Central memory CD8-positive, alpha-beta T cell (primary cell): ENCODE measurements at regions not wholly inside any gene's neighbourhood (a gene's known extent, or its start where the extent isn't known, plus 50 kb on each side); places are given as distances from the start of the nearest gene placed in this dataset.

Experiments used
- ATAC-seq: fragments of 150-1000 bp; cut with Tn5 transposase; replicated peaks from 2 replicates; pipeline ENCODE4 v1.10.0; 2022; ENCODE audit warnings: mild to moderate bottlenecking, moderate FRiP score, moderate number of reproducible peaks; ENCODE audit not compliant: poor library complexity, severe bottlenecking; ENCODE audit errors: extremely low read depth
- DNase-seq, 2 donors: peaks; one replicate each; pipeline ENCODE4 v3.0.0; 2021; ENCODE audit warnings: low spot score in 2 of 2
- H3K27ac Mint-ChIP-seq: one replicate; pipeline ENCODE4 v1.8.0; 2022; ENCODE audit warnings: low read depth, mild to moderate bottlenecking, moderate library complexity, mixed read lengths
- H3K27me3 Mint-ChIP-seq: one replicate; pipeline ENCODE4 v1.8.0; 2022; ENCODE audit warnings: mixed read lengths
- H3K36me3 Mint-ChIP-seq: one replicate; pipeline ENCODE4 v1.8.0; 2022; ENCODE audit warnings: mild to moderate bottlenecking, moderate library complexity, mixed read lengths; ENCODE audit not compliant: insufficient read depth
- H3K4me1 Mint-ChIP-seq: one replicate; pipeline ENCODE4 v1.8.0; 2022; ENCODE audit warnings: mixed read lengths
- H3K4me3 Mint-ChIP-seq: one replicate; pipeline ENCODE4 v1.8.0; 2022; ENCODE audit warnings: mild to moderate bottlenecking, moderate library complexity, mixed read lengths
- H3K9me3 Mint-ChIP-seq: one replicate; pipeline ENCODE4 v1.8.0; 2022; ENCODE audit warnings: mixed read lengths

DNA sequence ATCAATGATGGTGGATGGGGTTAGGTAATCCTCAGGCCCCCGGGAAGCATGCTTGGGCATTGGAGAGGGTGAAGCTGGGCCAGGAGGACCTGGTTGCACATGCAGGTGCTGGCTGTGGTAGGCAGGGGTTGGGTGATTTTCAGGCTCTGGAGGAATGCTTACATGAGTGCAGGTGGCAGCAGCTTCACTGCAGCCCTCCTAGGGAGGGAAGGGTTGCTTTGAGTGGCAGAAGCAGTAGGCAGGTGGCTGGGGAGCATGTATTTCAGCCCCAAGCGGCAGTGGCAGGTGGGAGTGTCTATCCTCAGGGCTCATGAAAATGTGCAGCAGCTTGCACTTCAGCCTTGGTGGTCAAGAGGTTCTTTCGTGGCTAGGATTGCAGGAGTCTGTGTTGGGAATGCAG lies 230.0 kb upstream of the CTNNB1 start:
- Mint-ChIP-seq H3K27ac (no peak overlapping the region), H3K4me1 (no peaks in the 10 kb centered on the region), H3K9me3 (no peaks in the 10 kb centered on the region), H3K36me3 (no peaks in the 10 kb centered on the region), H3K27me3 (peaks cover 75% of the 10 kb centered on the region), H3K4me3 (no peak overlapping the region)
- ATAC-seq (no peak), DNase-seq (no peak)

- H3K27me3 Mint-ChIP-seq: peaks cover 69% of the 10 kb centered on the region
- H3K9me3 Mint-ChIP-seq: no peaks in the 10 kb centered on the region
- no peaks in the 10 kb centered on the region for H3K4me1 Mint-ChIP-seq
- no peaks in the 10 kb centered on the region for H3K36me3 Mint-ChIP-seq
- H3K27ac Mint-ChIP-seq: no peak overlapping the region
- no peak overlapping the region for H3K4me3 Mint-ChIP-seq
- ATAC-seq (no peak), DNase-seq (no peak)
Measured at GRCh38 chr3:40969756-40970466, 229.4 kb upstream of the CTNNB1 start.

GRCh38 chr3:40971191-40972168 lies 227.8 kb upstream of the CTNNB1 start:
- H3K4me1 Mint-ChIP-seq: no peaks in the 10 kb centered on the region
- no peaks in the 10 kb centered on the region for H3K36me3 Mint-ChIP-seq
- no peak overlapping the region for H3K27ac Mint-ChIP-seq
- no peaks in the 10 kb centered on the region for H3K9me3 Mint-ChIP-seq
- no peak overlapping the region for H3K4me3 Mint-ChIP-seq
- ATAC-seq (peak; percentile 40), DNase-seq (no peak)
- H3K27me3 Mint-ChIP-seq: peaks cover 53% of the 10 kb centered on the region

GRCh38 chr3:40972350-40972749 lies 227.0 kb upstream of the CTNNB1 start:
- no peak for ATAC-seq
- Mint-ChIP-seq H3K27ac (no peak overlapping the region), H3K36me3 (no peaks in the 10 kb centered on the region)

GRCh38 chr3:40973141-40973540 lies 226.2 kb upstream of the CTNNB1 start:
- ATAC-seq (no peak), DNase-seq (no peak)
- Mint-ChIP-seq H3K36me3 (no peaks in the 10 kb centered on the region), H3K27me3 (peaks cover 53% of the 10 kb centered on the region), H3K9me3 (no peaks in the 10 kb centered on the region), H3K4me3 (no peak overlapping the region), H3K4me1 (no peaks in the 10 kb centered on the region), H3K27ac (no peak overlapping the region)

More at GRCh38 chr3:40972350-40972749, 227.0 kb upstream of the CTNNB1 start:
- H3K9me3 Mint-ChIP-seq: no peaks in the 10 kb centered on the region
- DNase-seq: no peak
- no peaks in the 10 kb centered on the region for H3K4me1 Mint-ChIP-seq
- peaks cover 53% of the 10 kb centered on the region for H3K27me3 Mint-ChIP-seq
- no peak overlapping the region for H3K4me3 Mint-ChIP-seq

GRCh38 chr3:40975711-40976121 lies 223.6 kb upstream of the CTNNB1 start:
- H3K27ac Mint-ChIP-seq: no peak overlapping the region
- H3K4me1 Mint-ChIP-seq: no peaks in the 10 kb centered on the region
- peaks cover 55% of the 10 kb centered on the region for H3K27me3 Mint-ChIP-seq
- no peak for DNase-seq
- no peak for ATAC-seq
- H3K9me3 Mint-ChIP-seq: no peaks in the 10 kb centered on the region
- no peaks in the 10 kb centered on the region for H3K36me3 Mint-ChIP-seq
- H3K4me3 Mint-ChIP-seq: no peak overlapping the region

- ATAC-seq (no peak), DNase-seq (no peak)
- Mint-ChIP-seq H3K27ac (no peak overlapping the region), H3K36me3 (no peaks in the 10 kb centered on the region), H3K4me1 (no peaks in the 10 kb centered on the region), H3K9me3 (no peaks in the 10 kb centered on the region), H3K27me3 (peaks cover 55% of the 10 kb centered on the region), H3K4me3 (no peak overlapping the region)
Measured at GRCh38 chr3:40976241-40976640, 223.1 kb upstream of the CTNNB1 start.

- Mint-ChIP-seq H3K36me3 (no peaks in the 10 kb centered on the region), H3K9me3 (no peaks in the 10 kb centered on the region), H3K27ac (no peak overlapping the region), H3K27me3 (peaks cover 53% of the 10 kb centered on the region), H3K4me1 (no peaks in the 10 kb centered on the region), H3K4me3 (no peak overlapping the region)
- DNase-seq: no peak
- no peak for ATAC-seq
Measured at GRCh38 chr3:40978442-40978841, 220.9 kb upstream of the CTNNB1 start.

DNA sequence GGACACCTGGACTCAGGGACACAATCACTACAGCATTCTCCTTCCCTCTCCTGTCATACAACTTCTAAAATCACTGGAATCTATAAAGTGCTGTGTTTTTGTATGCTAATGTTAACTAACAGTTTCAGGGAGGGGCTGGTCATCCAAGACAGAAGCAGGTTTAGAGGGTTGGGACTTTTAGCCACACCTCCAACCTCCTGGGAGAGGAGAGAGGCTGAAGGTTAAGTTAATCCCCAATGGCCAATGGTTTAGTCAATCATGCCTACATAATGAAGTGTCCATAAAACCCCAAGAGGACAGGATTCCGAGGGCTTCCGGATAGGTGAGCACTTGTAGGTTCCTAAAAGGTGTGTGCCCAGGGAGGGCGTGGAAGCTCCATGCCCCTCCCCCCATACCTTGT lies 219.3 kb upstream of the CTNNB1 start:
- no peak overlapping the region for H3K4me3 Mint-ChIP-seq
- H3K9me3 Mint-ChIP-seq: no peaks in the 10 kb centered on the region
- no peak for DNase-seq
- H3K4me1 Mint-ChIP-seq: no peaks in the 10 kb centered on the region
- no peak for ATAC-seq
- H3K27ac Mint-ChIP-seq: no peak overlapping the region
- H3K27me3 Mint-ChIP-seq: peaks cover 68% of the 10 kb centered on the region
- H3K36me3 Mint-ChIP-seq: no peaks in the 10 kb centered on the region

DNA sequence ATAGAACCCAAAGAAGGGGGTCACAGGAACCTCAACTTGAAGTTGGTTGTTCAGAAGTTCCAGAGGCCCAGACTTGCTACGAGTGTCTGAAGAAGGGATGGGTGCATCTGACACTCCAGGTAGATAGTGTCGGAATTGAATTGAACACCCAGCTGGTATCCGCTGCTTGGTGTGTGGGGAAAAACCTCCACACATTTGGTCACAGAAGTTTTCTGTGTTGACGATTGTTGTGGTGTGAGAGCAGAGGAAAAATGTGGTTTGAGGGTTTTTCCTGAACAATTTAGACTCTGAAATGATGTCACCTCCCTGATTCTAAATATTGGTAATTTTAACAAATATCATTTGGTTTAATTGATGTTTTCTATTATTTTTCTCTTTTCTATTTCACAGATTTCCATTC lies 218.8 kb upstream of the CTNNB1 start:
- Mint-ChIP-seq H3K4me3 (no peak overlapping the region), H3K36me3 (no peaks in the 10 kb centered on the region), H3K27me3 (peaks cover 71% of the 10 kb centered on the region), H3K4me1 (no peaks in the 10 kb centered on the region), H3K9me3 (no peaks in the 10 kb centered on the region), H3K27ac (peak overlapping the region; percentile 66)
- DNase-seq (no peak), ATAC-seq (no peak)

GRCh38 chr3:40985195-40985594 lies 214.1 kb upstream of the CTNNB1 start:
- no peaks in the 10 kb centered on the region for H3K36me3 Mint-ChIP-seq

DNA sequence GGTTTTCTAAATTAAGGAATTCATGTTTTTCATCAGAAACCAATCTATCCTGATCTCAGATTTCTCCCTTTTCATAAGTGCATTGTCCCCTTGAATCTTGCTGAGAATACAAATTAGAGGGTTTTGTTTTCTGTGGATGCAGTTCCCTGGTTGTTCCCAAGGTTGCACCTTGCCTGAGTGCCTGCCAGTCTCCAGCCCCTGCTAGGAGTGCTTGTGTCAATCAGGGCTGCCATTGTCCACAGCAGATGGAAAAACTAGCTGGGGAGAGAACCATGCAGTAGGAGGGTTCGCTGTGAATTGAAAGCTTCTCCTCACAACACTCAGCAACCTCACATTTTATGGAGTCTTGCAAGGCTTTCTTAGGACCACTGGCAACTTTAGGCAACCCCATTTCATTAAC lies 210.8 kb upstream of the CTNNB1 start:
- Mint-ChIP-seq H3K36me3 (peaks cover under 1% of the 10 kb centered on the region), H3K4me3 (no peak overlapping the region), H3K27me3 (peaks cover 75% of the 10 kb centered on the region), H3K9me3 (no peaks in the 10 kb centered on the region), H3K27ac (no peak overlapping the region), H3K4me1 (no peaks in the 10 kb centered on the region)
- DNase-seq (no peak), ATAC-seq (no peak)

More at GRCh38 chr3:40985195-40985594, 214.1 kb upstream of the CTNNB1 start:
- ATAC-seq: no peak
- Mint-ChIP-seq H3K9me3 (no peaks in the 10 kb centered on the region), H3K4me3 (no peak overlapping the region), H3K4me1 (no peaks in the 10 kb centered on the region), H3K27ac (no peak overlapping the region), H3K27me3 (peaks cover 89% of the 10 kb centered on the region)
- no peak for DNase-seq
